IMR-90 (cell line): ENCODE measurements at regions not wholly inside any gene's neighbourhood (a gene's known extent, or its start where the extent isn't known, plus 50 kb on each side); places are given as distances from the start of the nearest gene placed in this dataset.

Experiments
- ATAC-seq: fragments of 200-7000 bp; cut with Tn5 transposase; 2 replicates; pipeline ENCODE4 v1.9.1; 2020; ENCODE audit warnings: low read depth, mild to moderate bottlenecking, moderate library complexity
- BruUV-seq: library from RNA; stranded (reverse); fragments of 400-500 nt; replicated peaks from 2 replicates; lab custom pipeline; 2021; lab: Mats Ljungman, UMichigan
- CTCF ChIA-PET: fragments of 300-600 bp; formaldehyde crosslinking; extraction: SDS; loops from one replicate; lab custom pipeline; 2021; ENCODE audit warnings: antibody characterized with exemption; lab: Yijun Ruan, JAX
- POLR2A ChIA-PET: fragments of 300-600 bp; sonication (Branson Sonifier 250); formaldehyde crosslinking; loops from one replicate; lab custom pipeline; 2022; ENCODE audit warnings: antibody characterized with exemption; ENCODE audit not compliant: unreplicated experiment; lab: Charles Lee
- DNase-seq: peaks from one replicate; pipeline ENCODE4 v3.0.0; 2013
- H2AFZ ChIP-seq: replicated peaks from 2 replicates; pipeline ENCODE3; 2013; ENCODE audit warnings: low read length, mild to moderate bottlenecking; ENCODE audit not compliant: poor library complexity
- H2AK5ac ChIP-seq: 2 replicates; pipeline ENCODE4 v1.6.1; 2013; ENCODE audit warnings: low read depth, low read length, inconsistent platforms
- H2AK9ac ChIP-seq: replicated peaks from 2 replicates; pipeline ENCODE3; 2013; ENCODE audit warnings: mild to moderate bottlenecking, low read depth, low read length, moderate library complexity; ENCODE audit not compliant: poor library complexity
- H2BK120ac ChIP-seq: 2 replicates; pipeline ENCODE4 v1.6.1; 2013; ENCODE audit warnings: low read depth, low read length, inconsistent platforms
- H2BK15ac ChIP-seq: 3 replicates; pipeline ENCODE4 v1.6.1; 2013; ENCODE audit warnings: low read depth, low read length, inconsistent platforms
- H2BK20ac ChIP-seq: 2 replicates; pipeline ENCODE4 v1.6.1; 2013; ENCODE audit warnings: low read depth, mild to moderate bottlenecking, inconsistent platforms, low read length, moderate library complexity
- H2BK5ac ChIP-seq: 2 replicates; pipeline ENCODE4 v1.6.1; 2013; ENCODE audit warnings: mild to moderate bottlenecking, low read depth, low read length, inconsistent platforms; ENCODE audit not compliant: poor library complexity, severe bottlenecking
- H3K14ac ChIP-seq: replicated peaks from 2 replicates; pipeline ENCODE4 v1.6.1; 2013; ENCODE audit warnings: low read depth, low read length, inconsistent platforms
- H3K18ac ChIP-seq: 2 replicates; pipeline ENCODE4 v1.6.1; 2013; ENCODE audit warnings: low read depth, low read length, control low read depth
- H3K23ac ChIP-seq: 2 replicates; pipeline ENCODE4 v1.6.1; 2013; ENCODE audit warnings: low read depth, low read length, inconsistent platforms
- H3K27ac ChIP-seq: 2 replicates; pipeline ENCODE4 v1.5.1; 2013; ENCODE audit warnings: mild to moderate bottlenecking, control low read depth, low read length; ENCODE audit not compliant: insufficient read depth
- H3K27me3 ChIP-seq: 2 replicates; pipeline ENCODE4 v1.6.1; 2013; ENCODE audit warnings: low read length; ENCODE audit not compliant: control insufficient read depth, insufficient read depth
- H3K36me3 ChIP-seq: 2 replicates; pipeline ENCODE4 v1.6.1; 2013; ENCODE audit warnings: low read length, mixed read lengths; ENCODE audit not compliant: control insufficient read depth, insufficient read depth
- H3K4ac ChIP-seq: 2 replicates; pipeline ENCODE4 v1.6.1; 2013; ENCODE audit warnings: low read depth, low read length, inconsistent platforms
- H3K4me1 ChIP-seq: 2 replicates; pipeline ENCODE4 v1.6.1; 2013; ENCODE audit warnings: low read length, mixed read lengths; ENCODE audit not compliant: control insufficient read depth, insufficient read depth
- H3K4me2 ChIP-seq: 2 replicates; pipeline ENCODE4 v1.6.1; 2013; ENCODE audit warnings: low read depth, mild to moderate bottlenecking, control low read depth, low read length, moderate library complexity
- H3K4me3 ChIP-seq: 2 replicates; pipeline ENCODE4 v1.5.1; 2013; ENCODE audit warnings: low read depth, mild to moderate bottlenecking, control low read depth, low read length, moderate library complexity; ENCODE audit not compliant: insufficient read depth
- H3K56ac ChIP-seq: 2 replicates; pipeline ENCODE4 v1.6.1; 2013; ENCODE audit warnings: low read length, inconsistent platforms; ENCODE audit not compliant: insufficient read depth; ENCODE audit errors: extremely low read depth
- H3K79me1 ChIP-seq, 2 experiments: 2 replicates each; pipeline ENCODE4 v1.6.1; 2013; ENCODE audit warnings: low read length in 2 of 2, inconsistent platforms in 1 of 2, low read depth in 1 of 2
- H3K9ac ChIP-seq: 2 replicates; pipeline ENCODE4 v1.6.1; 2013; ENCODE audit warnings: low read depth, low read length, control low read depth
- H3K9me1 ChIP-seq: 2 replicates; pipeline ENCODE4 v1.6.1; 2013; ENCODE audit warnings: low read length, inconsistent platforms; ENCODE audit not compliant: insufficient read depth
- H3K9me3 ChIP-seq: 2 replicates; pipeline ENCODE4 v1.6.1; 2013; ENCODE audit warnings: low read length; ENCODE audit not compliant: control insufficient read depth, insufficient read depth
- H4K20me1 ChIP-seq: 2 replicates; pipeline ENCODE4 v1.6.1; 2013; ENCODE audit warnings: low read length, inconsistent platforms; ENCODE audit not compliant: insufficient read depth
- H4K5ac ChIP-seq: 2 replicates; pipeline ENCODE4 v1.6.1; 2013; ENCODE audit warnings: mild to moderate bottlenecking, low read depth, low read length, control low read depth
- H4K8ac ChIP-seq, 2 experiments: 2 replicates each; pipeline ENCODE4 v1.6.1; 2013; ENCODE audit warnings: low read depth in 2 of 2, low read length in 2 of 2, control low read depth in 1 of 2, inconsistent platforms in 1 of 2
- H4K91ac ChIP-seq: 2 replicates; pipeline ENCODE4 v1.6.1; 2013; ENCODE audit warnings: low read depth, low read length, inconsistent platforms; ENCODE audit not compliant: insufficient read depth
- BHLHE40 ChIP-seq: fragments of 150-350 bp; IDR thresholded peaks from 2 replicates; pipeline ENCODE4 v1.6.1; 2016; ENCODE audit warnings: mild to moderate bottlenecking, low read depth, low read length
- MXI1 ChIP-seq: IDR thresholded peaks from 2 replicates; pipeline ENCODE4 v1.6.1; 2012; ENCODE audit warnings: low read depth, mild to moderate bottlenecking, low read length, moderate library complexity, borderline replicate concordance
- RFX5 ChIP-seq: IDR thresholded peaks from 2 replicates; pipeline ENCODE4 v1.8.0; 2012; ENCODE audit warnings: low read depth, mild to moderate bottlenecking, low read length, moderate library complexity
- SMC3 ChIP-seq: fragments of 150-350 bp; IDR thresholded peaks from 2 replicates; pipeline ENCODE4 v1.6.1; 2016; ENCODE audit warnings: low read depth, mild to moderate bottlenecking, antibody characterized with exemption, low read length, moderate library complexity
- WGBS, 2 experiments: methylation state at CpG; one replicate each; pipeline versions ENCODE4 v1.1.5 to v1.1.7; 2013; ENCODE audit warnings: missing lambda C conversion rate in 2 of 2; ENCODE audit not compliant: insufficient read length in 1 of 2; ENCODE audit errors: extremely low coverage in 2 of 2; 5-methylcytosine and 5-hydroxymethylcytosine counted together
- dilution Hi-C: fragments of 300-500 bp; cut with HindIII; formaldehyde crosslinking; loops from one replicate; pipeline ENCODE4 v1.14.3; 2018; ENCODE audit warnings: low sequenced_read_pairs; ENCODE audit not compliant: unreplicated experiment
- in situ Hi-C: fragments of 300-500 bp; cut with MboI; formaldehyde crosslinking; loops from 3 replicates; pipeline ENCODE4 v1.14.3; 2019; ENCODE audit warnings: low sequenced_read_pairs, inconsistent platforms, mixed read lengths
- intact Hi-C: fragments of 100-400 bp; cut with micrococcal nuclease; formaldehyde crosslinking; loops from 2 replicates; pipeline ENCODE4 v1.10.0; 2022

GRCh38 chr18:40356168-40356567 lies 1598.9 kb upstream of the PIK3C3 start:
- no peaks in the 10 kb centered on the region for H3K4me1 ChIP-seq
- H3K4me3 ChIP-seq = no peak overlapping the region
- H3K27ac ChIP-seq = no peak overlapping the region
- no peak overlapping the region for H4K8ac ChIP-seq
- BruUV-seq = no TSS peak
- ChIA-PET CTCF (no interaction called here), POLR2A (no interaction called here)
- H3K27me3 ChIP-seq = no peaks in the 10 kb centered on the region
- dilution Hi-C loops = no loop called here
- H4K5ac ChIP-seq = no peak overlapping the region
- no peak overlapping the region for H2BK5ac ChIP-seq
- no peak overlapping the region for H3K4ac ChIP-seq
- H2AFZ ChIP-seq = no peak overlapping the region
- TF ChIP-seq MXI1 = no peak
- no peak for TF ChIP-seq SMC3
- no peak for TF ChIP-seq BHLHE40
- no peak for TF ChIP-seq RFX5
- no peak overlapping the region for H3K56ac ChIP-seq
- DNase-seq = no peak
- no peak overlapping the region for H4K91ac ChIP-seq
- H3K4me2 ChIP-seq = no peak overlapping the region
- no peak overlapping the region for H3K23ac ChIP-seq
- intact Hi-C loops = no loop called here
- in situ Hi-C loops = no loop called here
- H3K9me1 ChIP-seq = no peaks in the 10 kb centered on the region
- H2BK120ac ChIP-seq = no peak overlapping the region
- no peaks in the 10 kb centered on the region for H3K9me3 ChIP-seq
- no peak overlapping the region for H2BK20ac ChIP-seq
- ATAC-seq = no peak
- no peaks in the 10 kb centered on the region for H3K36me3 ChIP-seq
- no peak overlapping the region for H3K18ac ChIP-seq
- no peak overlapping the region for H2AK9ac ChIP-seq
- H2BK15ac ChIP-seq = no peak overlapping the region
- no peak overlapping the region for H2AK5ac ChIP-seq
- no CpG with 5 or more reads among the region's 6 CpGs for WGBS, 2 experiments
- no peaks in the 10 kb centered on the region for H4K20me1 ChIP-seq
- H3K14ac ChIP-seq = no peak overlapping the region
- H3K79me1 ChIP-seq = no peaks in the 10 kb centered on the region
- H3K9ac ChIP-seq = no peak overlapping the region
